ELF-1 (cell line): ENCODE measurements at regions not wholly inside any gene's neighbourhood (a gene's known extent, or its start where the extent isn't known, plus 50 kb on each side); places are given as distances from the start of the nearest gene placed in this dataset.
"Not testable (repeated sequence)": the region's sequence is repeated elsewhere in the genome, so short reads cannot be mapped to it uniquely, and the experiment has no call there.

ENCODE experiments used
- DNase-seq: peaks from one replicate; pipeline ENCODE4 v3.0.0-alpha.2; 2016; ENCODE audit warnings: low read depth, low spot score

DNA sequence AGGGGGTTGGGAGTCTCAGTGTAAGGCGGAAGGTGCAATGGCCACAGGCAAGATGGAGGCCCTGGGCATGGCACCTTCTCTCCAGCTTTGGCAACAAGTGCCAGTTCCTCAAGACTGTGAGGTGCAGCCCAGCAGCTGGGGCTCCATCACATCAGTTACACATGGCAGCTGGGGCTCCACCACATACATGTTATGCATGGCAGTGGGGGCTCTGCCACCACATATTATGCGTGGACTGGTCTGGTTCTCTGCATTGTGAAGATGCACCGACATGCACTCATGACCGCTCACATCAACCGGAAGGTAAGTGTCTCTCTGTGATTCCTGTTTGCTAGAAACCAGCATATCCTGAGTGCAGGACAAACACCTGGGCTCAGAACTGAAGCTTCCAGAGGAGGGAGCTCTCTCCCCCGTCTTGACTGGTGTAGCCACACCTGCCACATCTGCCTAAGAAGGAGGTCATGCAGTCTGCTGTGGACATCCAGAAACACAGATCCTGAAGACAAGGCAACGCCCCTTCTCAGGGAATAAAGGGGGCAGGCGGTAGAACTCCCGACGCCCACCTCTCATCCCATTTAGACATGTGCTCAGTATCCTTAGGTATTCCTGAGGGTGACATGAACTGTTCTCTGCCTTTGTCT is 104.1 kb upstream of the TMPRSS2 start:
- DNase-seq: peak; percentile 68

DNA sequence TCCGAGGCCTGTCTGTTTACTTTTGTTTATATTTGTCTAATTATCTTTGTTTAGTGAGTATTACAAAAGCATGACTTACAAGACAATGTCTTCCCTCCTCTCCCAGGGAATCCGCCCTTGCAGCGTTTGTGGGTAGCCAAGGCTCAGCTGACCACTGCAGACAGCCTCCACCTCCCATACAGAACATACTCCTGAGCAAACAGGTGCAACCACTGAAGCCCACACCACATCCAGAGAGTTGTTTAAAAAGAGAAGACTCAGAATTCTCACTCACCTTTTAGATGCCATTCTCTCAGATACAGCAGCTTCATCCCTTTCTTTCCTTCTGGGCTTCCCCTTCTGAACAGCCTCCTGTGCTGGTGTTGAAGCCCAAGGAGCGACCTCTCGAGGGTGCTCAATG is 103.5 kb upstream of the TMPRSS2 start:
- DNase-seq: no peak

DNA sequence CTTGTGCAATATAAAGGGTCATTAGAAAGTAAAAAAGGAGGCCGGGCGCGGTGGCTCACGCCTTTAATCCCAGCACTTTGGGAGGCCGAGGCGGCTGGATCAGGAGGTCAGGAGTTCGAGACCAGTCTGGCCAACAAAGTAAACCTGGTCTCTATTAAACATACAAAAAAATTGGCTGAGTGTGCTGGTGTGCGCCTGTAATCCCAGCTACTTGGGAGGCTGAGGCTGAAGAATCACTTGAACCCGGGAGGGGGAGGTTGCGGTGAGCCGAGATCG is 102.8 kb upstream of the TMPRSS2 start:
- not testable (repeated sequence) for DNase-seq

DNA sequence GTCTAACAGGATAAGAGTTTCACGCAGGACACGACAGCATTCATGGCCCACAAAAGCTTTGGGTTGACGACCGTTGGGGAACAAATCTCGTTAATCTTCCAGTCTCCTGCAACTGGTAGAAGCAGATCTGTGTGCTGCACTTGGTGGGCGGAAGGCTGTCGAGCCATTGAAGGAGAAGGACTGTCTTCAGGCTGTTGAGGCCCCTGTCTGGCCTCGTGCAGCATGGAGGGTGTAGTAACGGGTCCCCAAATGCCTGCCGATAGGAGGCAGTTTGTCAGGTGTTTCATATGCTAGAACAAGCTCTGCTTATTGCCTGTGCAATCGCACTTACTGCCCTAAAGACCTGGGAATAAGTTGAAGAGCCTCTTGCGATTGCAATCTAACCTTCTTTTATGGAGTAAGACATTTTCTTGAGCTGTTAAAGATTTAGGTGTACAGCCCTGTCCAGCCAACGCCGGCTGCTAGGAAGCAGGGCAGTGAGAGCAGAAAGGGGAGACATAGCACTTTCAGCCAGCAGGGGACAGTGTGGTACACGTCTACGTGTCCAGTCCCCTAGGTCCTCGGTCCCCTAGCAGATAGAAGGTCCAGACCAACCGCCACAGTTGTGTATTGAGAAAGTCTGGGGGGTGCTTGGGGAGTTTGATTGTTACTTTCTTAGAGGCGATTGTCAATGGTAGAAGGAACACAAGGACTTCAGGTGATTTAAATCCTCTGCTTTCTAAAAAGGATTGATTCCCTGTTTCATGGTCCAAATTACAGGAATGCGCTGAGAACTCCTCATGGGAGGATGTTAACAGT is 102.3 kb upstream of the TMPRSS2 start:
- peak; percentile 87 for DNase-seq

GRCh38 chr21:41606706-41607105 is 98.7 kb upstream of the TMPRSS2 start:
- DNase-seq: no peak

- DNase-seq: no peak
Observed at GRCh38 chr21:41605934-41606285, 98.0 kb upstream of the TMPRSS2 start.

DNA sequence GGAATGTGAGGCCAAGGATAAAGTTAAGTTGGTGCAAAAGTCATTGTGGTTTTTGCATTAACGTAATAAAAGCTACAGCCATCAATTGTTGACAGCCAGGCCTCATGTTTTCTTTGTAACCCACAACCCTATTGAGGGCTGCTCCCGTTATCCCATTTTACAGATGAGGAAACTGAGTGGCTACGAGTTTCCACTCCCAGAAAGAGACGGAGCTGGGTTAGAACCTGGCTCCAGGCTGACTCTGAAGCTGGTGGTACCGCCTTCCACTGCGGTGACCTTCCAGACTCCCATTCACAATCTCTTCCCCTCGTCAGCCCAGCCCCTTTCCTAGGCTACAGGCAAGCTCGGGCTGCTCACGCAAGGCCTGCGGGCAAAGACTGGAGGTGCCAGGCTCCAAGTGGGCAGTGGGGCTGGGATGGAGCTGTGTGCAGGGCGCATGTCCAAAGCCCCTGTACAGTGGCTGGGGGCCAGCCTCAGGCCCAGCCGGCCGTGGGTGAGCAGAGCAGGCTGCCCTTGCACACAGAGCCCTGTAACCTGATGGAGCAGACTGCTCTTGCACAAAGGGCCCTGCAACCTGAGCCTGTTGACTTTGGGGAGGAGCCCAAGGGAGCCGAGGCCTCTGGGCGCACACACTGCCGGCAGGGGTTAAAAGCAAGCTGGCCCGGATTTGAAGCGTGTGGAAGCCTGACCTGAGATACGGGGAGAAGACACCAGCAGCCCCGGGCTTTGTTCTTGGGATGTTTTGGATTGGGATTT is 97.4 kb upstream of the TMPRSS2 start:
- DNase-seq: peak; percentile 56

GRCh38 chr21:41604583-41605041 is 96.7 kb upstream of the TMPRSS2 start:
- peak; percentile 64 for DNase-seq

DNA sequence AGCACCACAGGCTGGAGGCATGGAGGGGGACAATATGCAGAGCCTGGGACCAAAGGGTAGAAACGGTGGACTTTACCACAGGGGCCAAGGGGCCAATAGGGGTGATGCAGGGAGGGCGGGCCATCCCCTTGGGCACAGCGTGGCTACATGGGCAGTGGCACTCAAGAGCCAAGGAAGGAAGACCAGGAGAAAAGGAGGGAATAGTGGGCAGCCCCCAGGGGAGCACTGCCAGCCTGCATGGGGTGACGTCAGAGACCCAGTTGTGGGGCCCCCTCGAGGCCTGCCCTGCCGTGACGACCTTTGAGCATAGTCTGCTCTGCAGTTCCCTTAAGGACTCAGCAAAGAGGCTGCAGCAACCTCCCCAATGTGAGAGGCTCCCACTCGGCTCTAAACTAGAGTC is 95.5 kb upstream of the TMPRSS2 start:
- DNase-seq: no peak

- DNase-seq: no peak
Observed at GRCh38 chr21:41602531-41602930, 94.6 kb upstream of the TMPRSS2 start.

DNA sequence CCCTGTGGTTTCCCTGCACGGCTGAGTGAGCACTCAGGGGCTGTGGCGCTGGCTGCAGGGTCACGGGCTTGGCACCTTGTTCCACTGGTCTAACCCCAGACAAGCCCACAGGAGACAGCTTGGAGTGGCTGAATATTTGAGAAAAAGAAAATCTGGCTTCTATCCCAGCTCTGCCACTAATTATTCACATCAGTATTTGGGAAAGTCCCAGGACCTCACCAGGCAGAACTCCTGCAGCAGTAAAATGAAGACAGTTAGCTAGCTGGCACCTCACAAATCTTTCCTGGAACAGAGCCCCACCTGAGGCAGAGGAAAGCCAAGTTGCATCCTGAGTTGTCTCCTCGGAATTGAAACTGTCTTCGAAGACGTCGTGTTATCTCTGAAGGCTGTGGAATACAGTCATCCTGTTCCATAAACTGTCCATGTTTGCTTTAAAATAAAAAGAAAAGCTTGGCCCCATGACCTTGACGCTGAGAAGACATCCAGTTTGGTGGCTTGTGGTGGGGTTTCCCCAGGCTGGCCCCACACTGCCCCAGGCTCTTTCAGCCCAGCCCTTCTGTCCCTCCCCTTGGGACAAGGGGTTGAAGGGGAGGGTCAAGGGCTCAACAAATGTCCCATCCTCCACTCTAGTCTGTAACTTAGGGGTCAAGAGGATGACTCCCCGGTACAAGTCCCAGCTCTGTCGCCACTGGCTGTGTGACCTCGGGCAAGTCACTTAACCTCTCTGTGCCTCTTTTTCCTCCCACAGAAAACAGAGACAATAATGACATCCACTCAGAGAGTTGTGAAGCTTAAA is 93.8 kb upstream of the TMPRSS2 start:
- no peak for DNase-seq

DNA sequence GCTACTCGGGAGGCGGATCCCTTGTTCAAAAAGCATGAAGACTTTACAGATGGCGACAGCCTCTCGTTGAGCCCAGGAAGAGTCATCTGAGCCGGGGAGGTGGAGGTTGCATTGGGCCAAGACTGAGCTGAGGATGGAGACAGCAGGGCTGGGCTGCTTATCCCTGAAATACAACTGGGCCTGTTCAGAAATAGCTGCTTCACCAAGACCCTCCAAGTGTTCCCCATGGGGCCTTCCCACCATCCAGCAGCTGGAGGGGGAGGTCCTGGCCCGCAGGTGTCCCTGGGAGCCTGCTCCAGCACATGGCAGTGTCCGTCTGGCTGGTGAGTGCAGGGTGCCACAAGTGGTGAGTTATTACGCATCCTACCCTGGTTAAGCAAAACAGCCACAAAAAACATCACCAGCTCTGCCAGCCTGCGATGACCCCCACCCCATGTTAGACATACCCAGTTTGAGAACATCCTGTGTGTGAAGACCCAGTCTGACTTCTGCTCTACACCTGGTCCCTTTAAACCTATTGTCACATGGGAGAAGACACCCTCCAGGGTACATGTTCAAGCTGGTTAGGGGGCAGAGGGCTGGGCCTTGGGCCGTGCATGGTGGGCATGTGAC is 93.1 kb upstream of the TMPRSS2 start:
- no peak for DNase-seq

GRCh38 chr21:41600556-41600955 is 92.6 kb upstream of the TMPRSS2 start:
- no peak for DNase-seq

- DNase-seq: no peak
Observed at GRCh38 chr21:41600116-41600515, 92.2 kb upstream of the TMPRSS2 start.

GRCh38 chr21:41598561-41599431 is 90.8 kb upstream of the TMPRSS2 start:
- DNase-seq: no peak

GRCh38 chr21:41597811-41598231 is 89.9 kb upstream of the TMPRSS2 start:
- DNase-seq: no peak

DNA sequence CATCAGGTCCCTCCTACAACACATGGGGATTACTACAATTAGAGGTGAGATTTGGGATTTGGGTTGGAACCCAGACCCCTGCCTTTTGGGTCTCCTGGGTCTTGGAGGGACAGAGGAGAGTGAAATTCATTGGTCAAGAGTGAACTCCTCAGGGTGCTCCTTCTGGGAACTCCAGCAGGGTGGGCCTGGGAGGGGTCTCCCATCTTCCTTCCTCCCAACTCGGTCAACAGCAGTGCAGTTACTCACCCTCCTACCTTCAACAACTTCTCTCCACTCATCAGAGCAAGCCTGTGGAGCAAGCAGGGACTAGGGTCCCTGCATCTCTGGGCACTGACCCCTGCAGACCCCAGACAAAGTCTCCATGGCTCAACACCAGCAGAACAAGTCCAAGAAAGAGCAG is 89.3 kb upstream of the TMPRSS2 start:
- DNase-seq: no peak

DNA sequence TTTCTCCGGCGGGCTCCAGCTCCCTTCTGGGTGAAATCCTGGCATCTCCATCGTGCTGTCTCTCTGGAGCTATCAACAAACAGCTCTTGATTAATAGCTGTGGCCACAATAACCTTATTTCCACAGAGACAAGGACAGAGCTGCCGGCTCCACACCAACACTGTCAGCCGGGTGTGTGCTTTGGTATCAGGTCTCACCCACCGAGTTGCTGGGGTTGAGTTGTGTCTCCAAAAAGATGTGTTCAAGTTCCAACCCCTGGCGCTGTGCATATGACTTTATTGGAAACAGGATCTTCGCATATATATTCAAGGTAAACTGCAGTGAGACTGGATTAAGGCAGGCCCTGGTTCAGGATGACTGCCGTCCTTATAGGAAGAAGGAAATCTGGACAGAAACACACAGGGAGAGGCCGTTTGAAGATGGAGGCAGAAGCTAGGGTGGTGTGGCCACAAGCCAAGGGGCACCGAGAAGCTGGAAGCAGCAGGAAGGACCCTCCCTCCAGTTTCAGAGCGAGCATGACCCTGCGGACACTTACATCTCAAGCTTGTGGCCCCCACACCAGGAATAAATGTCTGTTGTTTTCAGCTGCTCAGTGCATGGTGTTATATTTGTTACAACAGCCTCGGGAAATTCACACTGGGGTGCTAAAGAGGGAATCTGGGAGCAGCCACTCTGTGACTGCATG is 88.4 kb upstream of the TMPRSS2 start:
- DNase-seq: no peak

DNA sequence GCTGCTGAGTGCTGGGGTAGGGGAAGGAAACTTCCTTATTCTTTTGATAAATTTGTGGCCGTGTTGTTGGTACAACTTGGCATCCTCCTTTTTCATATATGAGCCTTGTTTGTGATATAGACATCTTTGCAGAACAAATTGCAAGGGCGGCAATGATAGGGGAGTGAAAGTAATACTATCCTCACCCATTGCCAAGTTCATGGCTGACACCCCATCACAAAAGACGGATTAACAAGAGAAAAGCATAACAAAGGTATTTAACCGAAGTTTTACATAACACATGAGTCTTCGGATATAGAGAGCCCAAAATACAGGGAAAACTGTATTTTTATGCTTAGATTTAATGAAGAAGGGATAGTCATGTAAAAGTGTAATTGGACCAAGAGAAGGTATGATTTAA is 86.3 kb upstream of the TMPRSS2 start:
- no peak for DNase-seq

DNA sequence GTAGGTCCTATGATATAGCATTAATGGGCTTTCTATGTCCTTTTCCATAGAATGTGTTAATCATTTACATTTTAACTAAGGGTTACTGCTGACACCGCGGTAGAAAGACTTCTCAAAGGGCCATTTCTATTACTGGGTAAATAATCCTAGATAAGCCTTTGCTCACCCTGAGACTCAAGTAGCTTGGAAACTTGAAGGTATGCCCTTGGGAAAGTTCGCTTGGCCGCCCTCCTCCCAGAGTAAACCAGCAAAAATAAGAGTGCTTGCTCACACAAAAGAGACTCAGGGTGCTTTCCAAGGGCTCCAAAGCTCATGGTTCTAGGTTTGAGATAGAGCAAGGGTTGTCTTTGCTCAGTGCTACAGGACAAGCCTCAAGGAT is 85.8 kb upstream of the TMPRSS2 start:
- DNase-seq: no peak
